ENCODE measurements at regions not wholly inside any gene's neighbourhood (a gene's known extent, or its start where the extent isn't known, plus 50 kb on each side); places are given as distances from the start of the nearest gene placed in this dataset.

DNA sequence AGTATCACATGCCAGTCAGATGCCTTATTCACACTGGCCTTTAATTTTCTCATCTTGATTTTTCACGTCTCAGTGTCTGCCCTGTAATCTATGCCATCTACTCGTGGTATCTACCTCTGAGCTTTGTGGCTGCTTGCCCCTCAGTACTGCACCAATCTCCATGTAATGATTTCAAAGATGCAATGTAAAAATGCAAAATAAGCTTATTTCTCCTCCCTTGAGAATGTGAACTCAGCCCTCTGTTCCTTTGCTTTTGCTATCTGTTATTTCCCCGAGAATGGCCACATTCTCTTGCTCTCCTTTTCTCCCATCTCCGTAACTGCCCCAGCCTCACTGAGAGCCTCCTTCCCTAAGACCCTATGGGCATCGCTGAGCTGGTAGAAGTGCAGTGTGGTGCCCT lies 317.5 kb downstream of the SFMBT2 start:
- CTCF ChIA-PET = no interaction called here
- no TSS peak for BruUV-seq (replicated peaks)
- ATAC-seq = no peak

More for the DNA sequence above, 317.5 kb downstream of the SFMBT2 start:
- no peak for DNase-seq (ENCODE audit: low read depth, low spot score)
- ChIA-PET RAD21 (ENCODE audit: low non-redundant PET in 1 of 2, low total read pairs in 2 of 2, uncharacterized antibody in 2 of 2, unreplicated experiment in 2 of 2) (no interaction called here), POLR2A (no interaction called here)
- H3K9me3 ChIP-seq (ENCODE audit: control insufficient read depth in 1 of 2, insufficient read depth in 1 of 2, low read depth in 1 of 2, low read length in 2 of 2) = no peaks in the 10 kb centered on the region
- no peaks in the 10 kb centered on the region; the same call in 1 of the 2 replicates for H3K9me2 ChIP-seq (ENCODE audit: insufficient read depth)
- H3K4me3 ChIP-seq (replicated peaks in 1 of 2; ENCODE audit: low read depth in 1 of 2, low read length in 2 of 2) = no peak overlapping the region
- H4K20me1 ChIP-seq (ENCODE audit: insufficient read depth) = no peaks in the 10 kb centered on the region
- no peaks in the 10 kb centered on the region for H3K36me3 ChIP-seq (ENCODE audit: control insufficient read depth in 1 of 2, insufficient read depth in 2 of 2, low read length in 2 of 2)
- H3K9ac ChIP-seq (ENCODE audit: low read length) = no peak overlapping the region
- peaks cover 4% of the 10 kb centered on the region; the same call in 1 of the 2 replicates for H3K27me3 ChIP-seq (ENCODE audit: insufficient read depth, low read length)
- H3K27ac ChIP-seq (ENCODE audit: low read depth, low read length) = no peak overlapping the region
- TF ChIP-seq, protein P1, sequence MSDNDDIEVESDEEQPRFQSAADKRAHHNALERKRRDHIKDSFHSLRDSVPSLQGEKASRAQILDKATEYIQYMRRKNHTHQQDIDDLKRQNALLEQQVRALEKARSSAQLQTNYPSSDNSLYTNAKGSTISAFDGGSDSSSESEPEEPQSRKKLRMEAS (IDR thresholded peaks at IDR 0.05) = no peak
- TF ChIP-seq EZH2 (IDR thresholded peaks at IDR 0.05) = no peak
- no peak for TF ChIP-seq YY1 (IDR thresholded peaks at IDR 0.05; ENCODE audit: extremely low read depth, insufficient replicate concordance, low read depth, low read length)
- no peak for TF ChIP-seq CEBPB (IDR thresholded peaks at IDR 0.05; ENCODE audit: low read depth)
- TF ChIP-seq FOSL1 (IDR thresholded peaks at IDR 0.05; ENCODE audit: low read depth) = no peak
- no peak for TF ChIP-seq SIN3A (IDR thresholded peaks at IDR 0.05; ENCODE audit: low read depth)
- no peak for TF ChIP-seq EGR1 (IDR thresholded peaks at IDR 0.05; ENCODE audit: low read depth)
- no peak for TF ChIP-seq SP1 (IDR thresholded peaks at IDR 0.05; ENCODE audit: low read depth)
- TF ChIP-seq CBX3 (IDR thresholded peaks at IDR 0.05; ENCODE audit: low read depth) = no peak
- TF ChIP-seq POLR2AphosphoS5 (IDR thresholded peaks at IDR 0.05; ENCODE audit: low read depth, low read length) = no peak
- TF ChIP-seq, protein P2, sequence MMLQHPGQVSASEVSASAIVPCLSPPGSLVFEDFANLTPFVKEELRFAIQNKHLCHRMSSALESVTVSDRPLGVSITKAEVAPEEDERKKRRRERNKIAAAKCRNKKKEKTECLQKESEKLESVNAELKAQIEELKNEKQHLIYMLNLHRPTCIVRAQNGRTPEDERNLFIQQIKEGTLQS (IDR thresholded peaks at IDR 0.05) = no peak
- no peak for TF ChIP-seq POLR2A (IDR thresholded peaks at IDR 0.05; ENCODE audit: borderline replicate concordance, extremely low read depth, insufficient read depth, insufficient read length)
- TF ChIP-seq, protein P3, sequence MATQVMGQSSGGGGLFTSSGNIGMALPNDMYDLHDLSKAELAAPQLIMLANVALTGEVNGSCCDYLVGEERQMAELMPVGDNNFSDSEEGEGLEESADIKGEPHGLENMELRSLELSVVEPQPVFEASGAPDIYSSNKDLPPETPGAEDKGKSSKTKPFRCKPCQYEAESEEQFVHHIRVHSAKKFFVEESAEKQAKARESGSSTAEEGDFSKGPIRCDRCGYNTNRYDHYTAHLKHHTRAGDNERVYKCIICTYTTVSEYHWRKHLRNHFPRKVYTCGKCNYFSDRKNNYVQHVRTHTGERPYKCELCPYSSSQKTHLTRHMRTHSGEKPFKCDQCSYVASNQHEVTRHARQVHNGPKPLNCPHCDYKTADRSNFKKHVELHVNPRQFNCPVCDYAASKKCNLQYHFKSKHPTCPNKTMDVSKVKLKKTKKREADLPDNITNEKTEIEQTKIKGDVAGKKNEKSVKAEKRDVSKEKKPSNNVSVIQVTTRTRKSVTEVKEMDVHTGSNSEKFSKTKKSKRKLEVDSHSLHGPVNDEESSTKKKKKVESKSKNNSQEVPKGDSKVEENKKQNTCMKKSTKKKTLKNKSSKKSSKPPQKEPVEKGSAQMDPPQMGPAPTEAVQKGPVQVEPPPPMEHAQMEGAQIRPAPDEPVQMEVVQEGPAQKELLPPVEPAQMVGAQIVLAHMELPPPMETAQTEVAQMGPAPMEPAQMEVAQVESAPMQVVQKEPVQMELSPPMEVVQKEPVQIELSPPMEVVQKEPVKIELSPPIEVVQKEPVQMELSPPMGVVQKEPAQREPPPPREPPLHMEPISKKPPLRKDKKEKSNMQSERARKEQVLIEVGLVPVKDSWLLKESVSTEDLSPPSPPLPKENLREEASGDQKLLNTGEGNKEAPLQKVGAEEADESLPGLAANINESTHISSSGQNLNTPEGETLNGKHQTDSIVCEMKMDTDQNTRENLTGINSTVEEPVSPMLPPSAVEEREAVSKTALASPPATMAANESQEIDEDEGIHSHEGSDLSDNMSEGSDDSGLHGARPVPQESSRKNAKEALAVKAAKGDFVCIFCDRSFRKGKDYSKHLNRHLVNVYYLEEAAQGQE (IDR thresholded peaks at IDR 0.05; ENCODE audit: low read depth) = no peak
- TF ChIP-seq SRF (IDR thresholded peaks at IDR 0.05; ENCODE audit: low read depth) = no peak
- TF ChIP-seq, protein P4, sequence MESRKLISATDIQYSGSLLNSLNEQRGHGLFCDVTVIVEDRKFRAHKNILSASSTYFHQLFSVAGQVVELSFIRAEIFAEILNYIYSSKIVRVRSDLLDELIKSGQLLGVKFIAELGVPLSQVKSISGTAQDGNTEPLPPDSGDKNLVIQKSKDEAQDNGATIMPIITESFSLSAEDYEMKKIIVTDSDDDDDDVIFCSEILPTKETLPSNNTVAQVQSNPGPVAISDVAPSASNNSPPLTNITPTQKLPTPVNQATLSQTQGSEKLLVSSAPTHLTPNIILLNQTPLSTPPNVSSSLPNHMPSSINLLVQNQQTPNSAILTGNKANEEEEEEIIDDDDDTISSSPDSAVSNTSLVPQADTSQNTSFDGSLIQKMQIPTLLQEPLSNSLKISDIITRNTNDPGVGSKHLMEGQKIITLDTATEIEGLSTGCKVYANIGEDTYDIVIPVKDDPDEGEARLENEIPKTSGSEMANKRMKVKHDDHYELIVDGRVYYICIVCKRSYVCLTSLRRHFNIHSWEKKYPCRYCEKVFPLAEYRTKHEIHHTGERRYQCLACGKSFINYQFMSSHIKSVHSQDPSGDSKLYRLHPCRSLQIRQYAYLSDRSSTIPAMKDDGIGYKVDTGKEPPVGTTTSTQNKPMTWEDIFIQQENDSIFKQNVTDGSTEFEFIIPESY (IDR thresholded peaks at IDR 0.05; ENCODE audit: extremely low read depth, insufficient replicate concordance, low read length) = no peak
- TF ChIP-seq TCF7L2 (IDR thresholded peaks at IDR 0.05; ENCODE audit: borderline replicate concordance, extremely low read depth, insufficient read depth, insufficient read length) = no peak
- TF ChIP-seq EZH2phosphoT487 (IDR thresholded peaks at IDR 0.05; ENCODE audit: borderline replicate concordance) = no peak
- H3K4me2 ChIP-seq (ENCODE audit: low read length) = no peak overlapping the region
- intact Hi-C loops (cut with micrococcal nuclease) = no loop called here
- H2AFZ ChIP-seq (ENCODE audit: low read depth, low read length, poor library complexity, severe bottlenecking) = no peak overlapping the region
- H3K79me2 ChIP-seq (ENCODE audit: insufficient read depth, low read length) = no peaks in the 10 kb centered on the region
- no peaks in the 10 kb centered on the region for H3K4me1 ChIP-seq (ENCODE audit: control insufficient read depth in 1 of 2, insufficient read depth in 2 of 2, low read length in 2 of 2)

All from HCT116 (cell line).